Gastrocnemius medialis (tissue), 4 donors: ENCODE measurements at regions not wholly inside any gene's neighbourhood (a gene's known extent, or its start where the extent isn't known, plus 50 kb on each side); places are given as distances from the start of the nearest gene placed in this dataset.

Experiments
- CTCF ChIP-seq, 5 experiments: fragments of 450-650 bp in 3 of 5; fragments of 200-600 bp in 2 of 5; sonication (generic) in 2 of 5; IDR thresholded peaks in 4 of 5; conservative IDR thresholded peaks in 1 of 5; 1 replicate in 4 of 5; 2 replicates in 1 of 5; pipeline ENCODE4 v1.5.1; 2016 to 2019; ENCODE audit warnings: antibody characterized with exemption in 5 of 5, mild to moderate bottlenecking in 3 of 5, moderate library complexity in 3 of 5
- POLR2A ChIP-seq, 2 donors: fragments of 450-650 bp; IDR thresholded peaks; one replicate each; pipeline ENCODE4 v1.6.1; 2017; ENCODE audit warnings: antibody characterized with exemption in 2 of 2, mild to moderate bottlenecking in 2 of 2, moderate library complexity in 2 of 2

- no peak for TF ChIP-seq CTCF (IDR thresholded peaks at IDR 0.05 in 4 of 5, conservative IDR thresholded peaks at IDR 0.05 in 1 of 5)
- no peak for TF ChIP-seq POLR2A (IDR thresholded peaks at IDR 0.05)
Measured at GRCh38 chr12:132432721-132433577, 57.0 kb upstream of the FBRSL1 start.
